AG08396 (cell line): ENCODE measurements at regions not wholly inside any gene's neighbourhood (a gene's known extent, or its start where the extent isn't known, plus 50 kb on each side); places are given as distances from the start of the nearest gene placed in this dataset.

Experiments
- DNase-seq: peaks from one replicate; pipeline ENCODE4 v3.0.0; 2012; ENCODE audit warnings: low spot score, mixed read lengths

DNA sequence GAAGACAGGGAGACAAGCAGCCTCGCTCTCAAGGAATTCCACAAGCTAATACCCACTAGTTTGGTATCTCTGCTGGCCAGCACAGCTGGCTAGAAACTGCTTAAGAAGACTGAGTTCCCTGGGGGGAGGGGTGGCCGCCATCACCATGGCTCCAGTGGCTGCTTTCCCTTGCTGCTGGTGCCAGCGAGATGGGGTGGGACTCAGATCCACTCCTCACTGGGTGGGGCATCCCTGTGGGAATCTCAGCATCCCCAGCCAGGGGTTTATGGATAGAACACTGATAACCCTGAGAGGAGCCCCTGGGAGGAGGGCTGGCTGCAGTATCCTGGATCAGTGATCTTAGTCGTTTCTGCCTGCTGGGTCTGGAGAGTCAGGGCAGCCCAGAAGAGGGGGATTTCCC is 170.6 kb upstream of the MDGA2 start:
- DNase-seq, result no peak

DNA sequence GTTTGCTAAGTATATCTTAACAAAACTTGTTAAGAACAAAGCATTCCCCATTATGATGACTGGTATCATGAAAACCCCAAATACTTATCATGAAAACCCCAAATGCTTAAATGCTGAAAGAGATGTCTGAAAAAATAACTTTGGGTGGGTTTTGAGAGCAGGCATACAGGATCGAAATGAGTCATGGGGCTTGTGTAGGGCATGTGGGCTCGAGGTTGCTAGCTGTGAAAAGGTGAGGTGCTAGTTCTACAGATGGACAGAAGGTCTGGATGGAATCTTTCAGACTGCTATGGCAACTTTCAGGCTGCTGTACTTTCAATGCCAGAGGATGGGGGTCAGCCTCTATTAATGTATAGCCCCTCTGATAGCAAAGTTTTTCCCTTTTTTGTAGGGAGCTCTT is 167.8 kb upstream of the MDGA2 start:
- DNase-seq, result no peak

DNA sequence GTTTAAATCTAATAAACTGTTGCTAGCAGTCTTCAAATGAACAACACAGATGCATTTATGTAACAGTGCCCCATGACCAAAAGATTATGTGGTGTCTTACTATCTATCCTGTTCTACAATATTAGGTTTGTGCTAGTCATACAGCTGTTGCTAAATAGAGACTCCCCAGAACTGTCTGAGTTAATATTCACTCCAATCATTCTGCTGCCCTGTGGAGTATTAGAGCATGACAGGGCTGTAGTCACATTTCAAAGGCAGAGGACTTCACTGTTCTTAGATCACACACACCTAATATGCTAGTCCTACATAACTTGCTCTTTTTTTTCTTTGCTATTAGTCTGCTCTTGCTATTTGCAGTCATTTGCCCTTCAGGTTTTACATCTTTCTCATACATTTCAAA is 157.6 kb upstream of the MDGA2 start:
- no peak for DNase-seq

DNA sequence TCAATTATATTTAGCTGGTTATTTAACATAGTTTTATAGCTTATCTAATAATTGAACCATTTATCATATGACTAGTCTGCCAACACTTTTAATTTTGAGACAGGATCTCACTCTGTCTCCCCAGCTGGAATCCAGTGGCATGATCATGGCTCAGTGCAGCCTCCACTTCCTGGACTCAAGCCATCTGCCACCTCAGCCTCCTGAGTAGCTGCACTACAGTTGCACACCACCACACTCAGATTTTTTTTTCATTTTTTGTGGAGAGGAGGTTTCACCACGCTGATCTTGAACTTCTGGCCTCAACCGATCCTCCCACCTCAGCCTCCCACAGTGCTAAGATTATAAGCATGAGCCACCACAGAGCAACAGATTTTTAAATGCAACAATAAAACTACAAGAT is 151.4 kb upstream of the MDGA2 start:
- DNase-seq, result no peak

DNA sequence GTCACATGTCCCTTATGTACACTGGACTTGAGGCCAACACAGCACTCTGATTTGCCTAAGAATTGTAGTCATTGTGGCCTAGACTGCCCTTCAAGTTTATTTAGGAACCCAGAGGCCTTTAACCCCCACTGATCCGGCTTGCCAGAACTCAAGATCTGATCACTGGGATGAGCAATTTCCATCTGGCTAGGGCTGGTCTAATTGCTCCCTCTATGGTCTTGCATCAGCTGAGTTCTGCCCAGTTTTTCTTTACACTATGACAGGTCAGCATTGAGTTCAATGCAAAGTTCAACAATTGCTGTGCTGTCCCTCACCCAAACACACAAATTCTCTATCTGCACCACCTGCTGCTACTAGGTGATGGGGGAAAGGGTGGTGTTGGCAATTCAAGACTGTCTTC is 146.9 kb upstream of the MDGA2 start:
- no peak for DNase-seq

DNA sequence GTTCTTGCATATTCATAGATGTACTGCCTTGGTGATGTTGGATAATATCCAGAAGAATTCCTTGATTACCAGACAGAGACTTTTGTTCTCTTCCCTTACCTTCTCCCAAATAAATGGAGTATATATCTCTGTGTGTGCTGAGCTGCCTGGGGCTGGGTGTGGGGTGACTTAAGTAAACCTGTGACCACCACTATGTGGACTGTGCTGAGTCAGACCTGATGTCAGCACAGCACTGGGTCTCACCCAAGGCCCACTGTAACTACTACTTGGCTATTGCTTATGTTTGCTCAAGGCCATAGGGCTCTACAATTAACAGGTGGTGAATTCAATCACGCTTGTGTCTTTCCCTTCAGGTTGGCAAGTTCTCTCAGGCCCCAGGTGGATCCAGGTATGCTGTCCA is 145.7 kb upstream of the MDGA2 start:
- DNase-seq, result no peak

DNA sequence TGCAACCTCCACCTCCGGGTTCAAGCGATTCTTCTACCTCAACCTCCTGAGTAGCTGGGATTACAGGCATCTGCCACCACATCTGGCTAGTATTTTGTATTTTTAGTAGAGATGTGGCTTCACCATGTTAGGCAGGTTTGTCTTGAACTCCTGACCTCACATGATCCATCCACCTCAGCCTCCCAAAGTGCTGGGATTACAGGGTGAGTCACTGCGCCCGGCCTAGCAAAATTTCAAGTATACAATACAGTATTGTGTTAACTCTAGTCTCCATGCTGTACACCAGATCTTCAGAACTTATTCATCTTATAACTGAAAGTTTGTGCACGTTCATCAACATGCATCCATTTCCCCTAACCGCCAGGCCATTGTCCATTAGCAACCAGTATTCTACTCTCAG is 115.1 kb upstream of the MDGA2 start:
- DNase-seq, result no peak

DNA sequence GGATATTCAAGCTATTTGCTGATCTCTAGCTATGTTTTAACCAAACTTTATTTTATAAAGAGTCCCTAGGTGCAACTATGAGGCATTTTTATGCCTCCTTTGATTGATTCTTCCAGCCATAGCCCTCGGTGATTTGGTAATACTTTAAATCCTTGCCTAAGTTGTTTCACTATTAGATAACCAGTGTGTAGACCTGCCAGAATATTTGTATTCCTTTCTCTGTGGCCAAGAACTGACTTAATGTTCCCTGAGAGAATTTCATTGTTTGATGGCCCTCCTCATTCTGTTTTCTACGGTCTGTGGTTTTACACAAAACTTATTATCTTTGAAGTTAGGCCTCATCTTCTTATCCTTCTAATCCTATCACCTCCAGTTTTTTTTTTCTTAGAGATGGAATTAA is 109.7 kb upstream of the MDGA2 start:
- DNase-seq, result no peak

DNA sequence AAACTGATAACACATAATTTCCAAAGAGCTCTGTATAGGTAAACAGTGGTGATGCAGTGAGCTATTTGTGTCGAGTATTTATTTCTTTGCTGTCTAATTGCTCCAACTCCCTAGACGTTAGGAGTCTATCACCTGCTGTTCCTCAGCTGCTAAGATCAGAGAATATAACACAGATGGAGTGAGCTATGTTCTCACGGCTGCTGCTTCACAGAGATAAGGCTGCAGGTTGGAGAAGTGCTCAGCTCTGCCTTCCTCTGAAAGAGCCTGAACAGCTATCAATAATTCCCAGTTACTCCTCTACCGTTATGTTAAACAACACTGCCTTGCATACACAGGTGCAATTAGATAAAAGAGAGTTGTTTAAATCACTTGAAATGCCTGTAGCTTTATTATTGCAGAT is 103.2 kb upstream of the MDGA2 start:
- no peak for DNase-seq

DNA sequence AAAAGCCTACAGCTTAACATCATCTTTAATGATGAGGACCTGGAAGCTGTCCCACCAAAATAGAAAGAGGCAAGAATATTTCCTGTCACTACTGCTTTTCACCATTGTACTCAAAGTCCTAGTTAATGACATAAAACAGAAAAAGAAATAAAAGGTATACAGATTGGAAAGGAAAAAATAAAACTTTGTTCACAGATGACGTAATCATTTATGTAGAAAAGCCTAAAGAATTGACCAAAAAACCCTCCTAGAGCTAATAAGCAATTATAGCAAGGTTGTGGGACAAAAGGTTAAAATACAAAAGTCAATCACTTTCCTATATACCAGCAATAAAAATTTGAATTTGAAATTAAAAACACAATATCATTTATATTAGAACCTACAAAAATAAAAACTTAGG is 97.2 kb upstream of the MDGA2 start:
- DNase-seq, result no peak

DNA sequence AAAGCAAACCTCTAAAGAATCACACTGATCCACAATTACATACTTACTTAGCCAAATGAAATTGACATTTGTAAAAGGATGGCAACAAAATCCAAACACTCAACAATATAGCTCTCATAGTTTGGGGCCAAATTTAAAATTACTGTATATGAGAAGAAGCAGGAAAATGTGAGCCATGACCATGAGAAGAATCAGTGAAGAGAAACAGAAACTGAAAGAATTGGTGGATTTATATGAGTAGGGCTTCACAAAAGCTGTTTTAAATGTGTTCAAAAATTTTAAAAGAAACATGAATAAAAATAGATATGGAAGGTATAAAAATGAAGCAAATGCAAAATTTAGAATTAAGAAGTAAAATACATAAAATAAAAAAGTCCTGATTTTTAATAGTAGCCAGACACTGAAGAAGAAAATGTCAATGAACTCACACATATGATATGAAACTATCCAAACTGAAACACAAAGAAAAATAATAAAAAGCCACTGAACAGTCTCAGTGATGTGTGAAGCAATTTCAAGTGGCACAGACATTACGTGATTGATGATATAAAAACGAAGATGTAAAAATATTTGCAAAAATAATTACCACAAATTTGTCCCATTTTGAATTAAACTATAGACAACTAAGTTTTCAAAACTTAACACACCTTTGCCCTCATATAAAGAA is 87.9 kb upstream of the MDGA2 start:
- DNase-seq, result no peak

DNA sequence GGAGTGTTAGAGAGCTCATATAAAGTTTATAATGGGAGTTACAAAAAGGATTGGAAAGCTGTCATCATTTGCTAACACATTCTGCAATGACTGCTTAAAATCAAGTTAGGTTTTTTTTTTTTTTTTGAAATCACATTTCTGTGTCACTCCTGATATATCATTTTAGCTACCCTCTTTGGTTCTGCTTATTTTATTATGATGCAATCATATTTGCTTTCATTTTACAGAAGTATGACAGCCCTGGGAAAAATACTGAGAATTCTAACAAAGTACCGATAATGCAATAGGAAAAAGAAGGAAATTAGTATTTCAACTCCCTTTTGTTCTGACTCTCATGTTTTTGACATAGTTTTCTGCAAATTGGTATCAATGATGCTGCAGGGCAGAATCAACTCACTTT is 71.6 kb upstream of the MDGA2 start:
- DNase-seq, result no peak

DNA sequence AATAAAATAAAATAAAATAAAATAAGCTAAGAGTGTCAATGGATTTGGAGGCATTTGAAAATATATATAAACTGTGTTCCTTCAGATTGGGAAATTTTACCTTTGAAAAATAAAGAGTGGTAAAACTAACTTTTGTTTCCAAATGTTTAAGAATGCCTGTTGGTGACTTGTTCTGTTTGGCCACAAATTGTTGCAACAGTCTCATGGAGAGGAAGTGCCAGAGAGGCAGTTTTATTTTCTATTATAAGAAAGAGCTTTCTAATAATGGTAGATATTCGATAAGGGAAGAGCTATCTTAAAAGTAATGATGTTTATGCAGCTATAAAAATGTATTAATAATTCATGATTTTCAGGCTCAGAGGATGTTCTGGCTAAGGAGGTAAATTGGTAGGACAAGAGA is 68.8 kb upstream of the MDGA2 start:
- no peak for DNase-seq

DNA sequence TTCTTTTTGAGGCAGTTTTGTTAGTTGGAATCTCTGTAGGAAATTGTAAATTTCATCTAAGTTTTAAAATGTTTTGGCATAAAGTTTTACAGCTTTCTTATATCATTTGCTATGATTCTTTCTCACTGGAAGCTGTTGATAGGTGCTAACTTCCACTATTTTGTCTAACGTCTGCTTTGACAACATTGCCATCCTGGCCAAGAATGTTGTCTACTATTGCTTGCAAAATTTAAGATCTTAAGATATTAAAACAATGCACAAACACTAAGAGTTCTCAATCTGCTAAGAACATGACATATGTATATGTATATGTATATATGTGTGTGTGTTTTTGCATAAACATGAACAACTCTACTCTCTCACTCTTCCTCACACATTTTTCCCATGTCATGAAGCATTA is 64.1 kb upstream of the MDGA2 start:
- DNase-seq, result no peak

DNA sequence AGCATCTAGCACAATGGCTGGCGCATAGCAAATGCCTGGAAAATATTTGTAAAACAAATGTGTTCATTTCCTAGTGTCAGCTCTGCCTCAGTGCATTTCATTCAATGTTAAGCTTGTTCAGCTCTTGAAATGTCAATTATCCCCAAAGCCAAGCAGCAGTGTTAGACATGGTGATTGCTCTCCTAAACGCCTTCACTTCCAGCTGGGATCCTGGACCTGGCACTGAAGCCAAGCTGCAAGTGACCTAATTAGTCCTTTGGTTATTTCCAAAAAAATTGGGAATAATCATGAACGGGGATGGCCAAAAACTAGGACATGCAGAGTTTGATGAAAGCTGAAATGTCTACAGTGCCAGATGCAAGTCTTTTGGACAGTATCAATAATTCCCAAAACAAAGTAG is 54.9 kb upstream of the MDGA2 start:
- no peak for DNase-seq
